ENCODE measurements at regions not wholly inside any gene's neighbourhood (a gene's known extent, or its start where the extent isn't known, plus 50 kb on each side); places are given as distances from the start of the nearest gene placed in this dataset.
"Not testable (repeated sequence)": the region's sequence is repeated elsewhere in the genome, so short reads cannot be mapped to it uniquely, and the experiment has no call there.

DNA sequence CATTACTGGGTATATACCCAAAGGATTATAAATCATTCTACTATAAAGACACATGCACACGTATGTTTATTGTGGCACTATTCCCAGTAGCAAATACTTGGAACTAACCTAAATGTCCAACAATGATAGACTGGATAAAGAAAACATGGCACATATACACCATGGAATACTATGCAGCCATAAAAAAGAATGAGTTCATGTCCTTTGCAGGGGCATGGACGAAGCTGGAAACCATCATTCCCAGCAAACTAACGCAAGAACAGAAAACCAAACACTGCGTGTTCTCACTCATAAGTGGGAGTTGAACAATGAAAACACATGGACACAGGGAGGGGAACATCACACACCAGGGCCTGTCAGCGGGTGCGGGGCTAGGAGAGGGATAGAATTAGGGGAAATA is 114.5 kb upstream of the CHD1 start:
- TF ChIP-seq CTCF (IDR thresholded peaks at IDR 0.05); ZFX (IDR thresholded peaks at IDR 0.05; ENCODE audit: borderline replicate concordance): not testable (repeated sequence)
